Midbrain (tissue), 1 donor: ENCODE measurements at regions not wholly inside any gene's neighbourhood (a gene's known extent, or its start where the extent isn't known, plus 50 kb on each side); places are given as distances from the start of the nearest gene placed in this dataset.
"Not testable (repeated sequence)": the region's sequence is repeated elsewhere in the genome, so short reads cannot be mapped to it uniquely, and the experiment has no call there.

Experiments used
- DNase-seq: peaks from one replicate; lab custom pipeline; 2025; lab: John Stamatoyannopoulos, UW

DNA sequence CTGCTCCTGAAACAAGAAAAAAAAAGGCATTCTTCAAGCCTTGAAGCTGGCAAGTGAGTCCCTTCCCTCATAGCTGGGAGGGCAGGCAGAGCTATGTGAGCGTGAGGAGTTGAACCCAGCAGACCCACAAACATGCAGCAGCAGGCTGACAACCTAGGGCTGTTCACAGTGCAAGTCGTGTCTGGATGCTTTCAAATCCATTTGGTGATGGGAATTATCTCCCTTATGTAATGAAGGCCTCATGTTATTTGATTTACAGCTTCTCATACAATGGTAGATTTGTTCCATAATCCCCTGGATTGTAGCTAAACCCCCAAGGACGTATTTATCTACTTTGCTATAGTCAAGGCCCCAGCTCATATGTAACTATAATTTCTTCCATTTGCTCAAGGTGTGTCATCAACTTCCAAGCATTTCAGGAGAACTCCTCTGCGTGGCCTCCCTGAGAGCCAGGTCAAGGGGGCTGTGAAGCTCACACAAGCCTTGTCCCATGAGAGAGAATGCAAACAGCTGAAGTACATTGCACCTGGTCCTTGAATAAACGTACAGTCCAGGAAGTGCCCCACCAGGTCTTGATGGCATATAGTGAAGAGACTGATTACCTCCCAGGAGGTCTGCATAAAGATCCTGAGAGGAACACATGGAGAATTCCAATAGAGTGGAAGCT lies 124.8 kb upstream of the SLC1A3 start:
- no peak for DNase-seq

DNA sequence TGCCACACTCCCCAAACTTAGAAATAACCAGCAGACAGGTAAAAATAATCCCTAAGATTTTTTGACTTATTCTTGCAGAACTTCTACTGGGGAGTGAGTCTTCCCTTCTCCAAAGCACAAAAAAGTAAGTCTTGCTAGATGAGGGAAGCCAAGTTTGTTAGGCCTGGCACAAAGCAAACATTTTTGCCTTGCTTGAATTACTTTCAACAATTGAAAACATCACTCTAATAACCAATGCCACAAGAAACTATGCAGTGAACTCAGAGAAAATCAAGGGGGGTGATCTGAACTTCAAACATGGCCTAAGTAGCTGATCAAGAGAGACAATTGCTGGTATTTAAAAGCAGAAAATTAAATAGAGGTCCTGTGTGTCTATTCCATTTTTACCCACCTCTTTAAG lies 123.6 kb upstream of the SLC1A3 start:
- DNase-seq, result no peak

DNA sequence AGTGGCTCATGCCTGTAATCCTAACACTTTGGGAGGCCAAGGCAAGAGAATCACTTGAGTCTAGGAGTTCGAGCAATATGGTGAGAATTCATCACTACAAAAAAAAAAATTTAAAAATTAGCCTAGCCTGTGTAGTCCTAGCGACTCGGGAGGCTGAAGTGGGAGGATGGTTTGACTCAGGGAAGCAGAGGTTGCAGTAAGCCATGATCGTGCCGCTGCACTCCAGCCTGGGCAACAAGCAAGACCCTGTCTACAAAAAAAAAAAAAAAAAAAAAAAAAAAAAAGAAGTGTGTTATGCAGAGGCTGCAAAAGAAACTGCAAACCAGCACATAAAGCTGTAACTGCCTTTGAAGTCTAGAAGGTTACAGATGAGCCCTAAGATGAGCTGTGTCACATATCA lies 116.9 kb upstream of the SLC1A3 start:
- DNase-seq, result no peak

DNA sequence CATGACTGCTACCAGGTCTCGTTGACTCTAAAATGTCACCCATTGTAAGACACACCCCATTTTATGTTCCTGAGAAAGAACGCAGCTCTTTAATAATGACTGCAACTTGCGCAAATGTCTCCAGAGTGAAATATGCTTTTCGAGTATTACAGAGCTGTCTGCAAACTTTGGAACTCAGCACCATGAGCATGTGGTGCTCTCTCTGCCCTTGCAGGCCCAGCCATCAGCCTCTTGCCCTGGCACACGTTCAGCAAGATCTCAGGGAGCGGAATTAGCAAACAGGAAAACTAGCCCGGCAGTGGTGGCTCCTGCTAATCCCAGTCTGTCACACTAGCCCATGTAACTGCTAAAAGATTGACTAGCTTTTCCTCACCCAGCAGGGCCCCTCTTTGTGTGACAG lies 114.5 kb upstream of the SLC1A3 start:
- DNase-seq, result no peak

DNA sequence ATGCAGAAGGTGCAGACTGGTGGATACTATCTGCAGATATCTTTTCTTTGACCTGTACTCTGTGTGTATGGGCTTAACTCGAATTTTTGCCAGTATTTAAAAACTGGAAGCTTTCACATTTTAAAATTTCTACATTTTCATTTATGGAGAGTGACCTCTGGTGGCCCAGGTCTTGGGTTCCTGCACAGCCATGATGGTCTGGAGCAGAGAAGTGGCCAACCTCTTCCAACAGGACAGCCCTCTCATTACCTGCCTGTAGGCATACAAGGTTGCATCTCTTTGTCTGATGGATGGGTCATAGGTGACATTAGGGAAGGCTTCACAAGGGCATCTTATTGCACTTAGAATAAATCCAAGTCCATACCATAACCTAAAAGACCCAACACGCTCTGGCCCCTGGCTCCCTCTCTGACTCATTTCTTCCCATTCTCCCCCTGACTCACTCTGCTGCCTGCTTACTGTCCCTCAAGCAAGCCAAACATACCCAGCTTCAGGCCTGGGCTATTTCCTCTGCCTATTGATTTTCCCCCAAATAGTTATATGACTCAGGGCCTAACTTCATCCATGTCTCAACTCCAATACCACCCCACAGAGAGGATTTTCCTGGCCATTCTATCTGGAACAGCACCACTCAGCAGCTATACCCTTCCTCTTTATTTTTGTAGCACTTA lies 113.3 kb upstream of the SLC1A3 start:
- no peak for DNase-seq

DNA sequence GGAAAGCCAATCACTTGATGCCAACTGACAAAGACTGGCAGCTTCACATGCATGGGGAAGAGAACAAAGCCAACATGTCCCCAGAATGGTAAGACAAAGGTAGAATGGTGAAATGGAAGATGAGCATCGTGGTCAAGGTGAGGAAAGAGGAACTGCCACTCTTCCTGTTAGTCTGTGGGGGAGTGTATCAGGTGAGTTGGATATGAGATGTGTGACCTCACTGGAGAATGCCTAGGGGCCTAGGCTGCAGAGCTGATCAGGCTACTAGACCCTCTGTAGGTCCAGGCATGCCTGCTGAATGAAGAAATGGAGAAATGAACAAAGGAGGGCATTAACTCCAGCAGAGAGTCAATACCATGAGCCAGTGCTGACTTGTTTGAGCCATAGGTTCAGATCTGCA lies 112.4 kb upstream of the SLC1A3 start:
- DNase-seq, result no peak

DNA sequence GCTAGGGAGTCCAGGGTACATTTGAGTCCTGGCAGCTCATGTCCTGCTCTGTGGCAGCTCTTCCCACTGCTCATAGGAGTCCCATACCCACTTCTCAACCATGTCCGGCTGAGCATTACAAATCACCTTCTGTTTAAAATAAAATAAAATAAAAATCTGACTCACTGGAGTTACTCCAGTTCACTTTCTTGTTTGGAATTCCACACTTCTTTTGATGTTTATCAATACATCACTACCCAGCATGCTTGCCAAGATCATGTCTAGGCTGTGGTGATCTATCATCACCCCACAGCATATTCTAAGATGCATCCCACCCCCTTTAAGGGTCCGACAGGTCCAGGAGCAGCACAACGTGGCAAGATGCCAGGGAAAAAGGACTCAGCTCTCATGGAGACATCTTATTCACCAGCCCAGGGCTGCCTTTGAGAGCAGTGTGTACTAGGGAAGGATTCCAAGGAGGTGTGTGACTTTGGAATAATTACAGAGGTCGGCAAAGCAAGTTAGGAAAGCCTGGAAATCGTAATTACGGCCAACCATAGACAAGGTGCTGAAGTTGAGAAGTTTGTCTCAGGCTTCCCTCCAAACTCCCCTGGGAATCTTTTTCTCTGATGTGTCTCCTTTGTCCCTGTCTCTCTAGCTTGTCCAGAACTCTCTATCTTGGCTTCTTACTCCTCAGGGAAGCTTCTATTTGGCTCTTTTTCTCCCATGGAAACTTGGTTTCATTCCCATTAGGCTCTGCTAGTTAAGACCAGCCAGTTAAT lies 111.4 kb upstream of the SLC1A3 start:
- DNase-seq, result peak; percentile 50

DNA sequence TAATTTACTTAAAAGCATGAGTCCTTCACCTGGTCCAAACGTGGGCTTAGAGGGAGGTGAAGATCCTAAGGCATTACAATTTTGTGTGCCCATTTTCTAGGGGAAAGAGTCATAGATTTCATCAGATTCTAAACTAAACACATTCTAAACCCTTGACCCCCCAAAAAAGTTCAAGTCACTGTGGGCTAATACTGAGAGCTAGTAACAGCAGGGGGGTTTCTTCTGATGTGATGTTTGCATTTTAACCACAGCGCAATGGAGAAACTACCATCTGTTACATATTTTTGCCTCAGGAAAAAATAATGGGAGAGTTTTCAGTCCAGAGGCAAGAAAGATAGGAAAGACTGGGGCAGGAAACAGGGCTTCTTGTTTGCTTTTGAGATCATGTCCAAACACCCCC lies 110.8 kb upstream of the SLC1A3 start:
- no peak for DNase-seq

DNA sequence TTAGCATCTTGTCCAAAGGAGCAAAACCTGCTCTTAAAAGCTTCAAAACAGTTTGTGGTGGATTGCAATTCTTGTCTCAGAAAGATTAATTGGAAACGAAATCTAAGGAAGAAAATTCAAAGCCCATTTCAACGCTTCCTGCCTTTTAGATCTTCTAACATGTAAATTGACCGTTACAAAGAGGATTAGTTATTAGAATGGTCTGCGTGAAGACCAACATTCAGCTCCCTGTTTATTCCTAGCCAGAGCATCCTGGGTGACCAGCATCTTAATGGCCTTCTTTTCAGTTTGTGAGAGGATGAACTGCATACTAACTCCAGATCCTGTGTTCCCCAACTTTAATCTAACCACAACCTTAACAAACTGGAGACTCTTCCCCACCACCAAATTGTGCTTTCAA lies 109.9 kb upstream of the SLC1A3 start:
- peak; percentile 6 for DNase-seq

DNA sequence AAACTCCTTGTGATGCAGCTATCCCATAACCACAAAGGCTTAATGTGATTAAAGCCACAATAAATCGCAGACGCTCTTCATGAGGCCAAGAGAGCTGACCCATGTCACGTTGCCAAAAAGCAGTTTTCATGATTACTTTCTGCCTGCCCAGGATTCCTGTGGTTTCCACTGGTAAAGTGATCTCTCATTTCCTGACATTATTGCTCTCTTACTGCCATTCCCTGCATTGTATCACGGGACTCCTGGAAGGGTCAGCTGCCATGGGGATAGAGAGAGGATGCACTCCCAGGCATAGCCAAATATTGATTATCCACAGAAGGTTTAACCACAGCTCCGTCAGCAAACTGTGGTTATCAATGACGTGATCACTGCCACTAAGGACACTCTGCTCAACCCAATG lies 103.8 kb upstream of the SLC1A3 start:
- no peak for DNase-seq

DNA sequence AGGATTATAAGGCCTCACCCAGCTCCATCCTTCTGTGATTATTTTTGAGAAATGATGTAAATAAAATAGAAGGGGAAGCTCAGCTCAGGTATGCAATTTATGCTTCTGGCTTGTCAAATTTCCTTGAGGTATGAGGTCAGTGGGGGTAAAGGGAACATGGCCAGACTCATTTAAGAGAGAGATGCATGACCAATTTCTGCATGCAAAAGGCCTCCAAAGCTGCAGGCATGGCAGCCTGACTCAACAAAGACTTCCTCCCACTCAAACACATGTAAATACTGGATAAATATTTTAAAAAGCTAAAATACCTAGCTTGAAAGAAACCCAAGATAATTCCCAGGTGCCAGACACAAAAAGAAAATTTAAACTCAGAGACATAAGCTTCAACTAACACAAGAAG lies 101.4 kb upstream of the SLC1A3 start:
- DNase-seq, result no peak

DNA sequence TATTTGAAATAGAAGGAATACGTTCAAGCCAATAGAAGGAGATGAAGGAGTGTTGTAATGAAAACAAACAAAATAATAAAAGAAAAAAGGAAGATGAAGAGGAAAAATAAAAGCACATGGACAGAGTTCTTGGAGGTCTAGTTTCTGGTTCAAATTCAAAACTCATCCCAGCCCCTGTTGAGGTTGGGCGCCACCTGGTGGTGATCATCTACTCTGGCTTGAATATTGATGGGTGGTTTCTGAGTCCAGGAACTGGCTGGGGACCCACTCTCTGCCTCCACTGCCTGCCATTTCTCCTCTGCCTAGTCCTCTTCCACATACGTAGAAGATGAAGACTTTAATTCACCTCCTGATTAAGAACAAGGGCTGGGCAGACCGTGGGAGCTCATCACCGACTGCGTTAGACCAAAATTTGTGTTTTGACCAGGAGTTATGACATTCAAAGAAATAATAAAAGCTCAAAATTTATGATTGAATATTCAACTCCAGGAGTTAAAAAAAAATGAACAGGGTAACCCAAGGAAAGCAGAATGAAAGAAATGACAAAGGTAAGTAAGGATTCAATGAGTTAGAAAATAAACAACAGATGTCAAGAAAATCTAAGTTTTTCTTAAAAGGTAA lies 99.0 kb upstream of the SLC1A3 start:
- DNase-seq, result peak; percentile 72

DNA sequence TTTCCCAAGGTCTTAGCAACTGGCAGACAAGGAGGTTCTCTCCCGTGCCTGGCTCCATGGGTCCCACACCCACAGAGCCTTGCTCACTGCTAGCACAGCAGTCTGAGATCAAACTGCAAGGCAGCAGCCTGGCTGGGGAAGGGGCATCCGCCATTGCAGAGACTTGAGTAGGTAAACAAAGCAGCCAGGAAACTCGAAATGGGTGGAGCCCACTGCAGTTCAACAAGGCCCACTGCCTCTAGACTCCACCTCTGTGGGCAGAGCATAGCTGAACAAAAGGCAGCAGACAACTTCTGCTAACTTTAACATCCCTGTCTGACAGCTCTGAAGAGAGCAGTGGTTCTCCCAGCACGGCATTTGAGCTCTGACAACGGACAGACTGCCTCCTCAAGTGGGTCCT lies 98.1 kb upstream of the SLC1A3 start:
- DNase-seq, result not testable (repeated sequence)

DNA sequence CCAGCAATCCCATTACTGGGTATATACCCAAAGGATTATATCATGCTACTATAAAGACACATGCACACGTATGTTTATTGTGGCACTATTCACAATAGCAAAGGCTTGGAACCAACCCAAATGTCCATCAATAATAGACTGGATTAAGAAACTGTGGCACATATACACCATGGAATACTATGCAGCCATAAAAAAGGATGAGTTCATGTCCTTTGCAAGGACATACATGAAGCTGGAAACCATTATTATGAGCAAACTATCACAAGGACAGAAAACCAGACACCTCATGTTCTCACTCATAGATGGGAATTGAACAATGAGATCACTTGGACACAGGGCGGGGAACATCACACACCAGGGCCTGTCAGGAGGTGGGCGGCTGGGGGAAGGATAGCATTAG lies 92.8 kb upstream of the SLC1A3 start:
- DNase-seq, result not testable (repeated sequence)

DNA sequence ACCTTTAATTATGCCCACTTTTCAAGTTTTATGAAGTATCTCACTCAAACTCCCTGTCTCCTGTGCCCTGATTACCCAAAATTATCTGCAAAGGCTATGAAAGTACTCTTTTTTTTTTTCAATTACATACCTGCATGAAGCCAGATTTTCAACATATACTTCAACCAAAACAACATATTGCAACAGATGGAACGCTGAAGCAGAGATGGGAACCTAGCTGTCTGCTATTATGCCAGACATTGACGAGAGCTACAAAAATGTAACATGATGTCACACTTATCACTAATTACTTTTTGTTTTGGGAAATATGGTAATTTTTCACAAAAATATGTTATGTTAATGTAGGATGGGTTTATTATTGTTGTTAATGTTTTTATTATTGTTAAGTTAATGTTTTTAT lies 86.5 kb upstream of the SLC1A3 start:
- DNase-seq, result no peak

DNA sequence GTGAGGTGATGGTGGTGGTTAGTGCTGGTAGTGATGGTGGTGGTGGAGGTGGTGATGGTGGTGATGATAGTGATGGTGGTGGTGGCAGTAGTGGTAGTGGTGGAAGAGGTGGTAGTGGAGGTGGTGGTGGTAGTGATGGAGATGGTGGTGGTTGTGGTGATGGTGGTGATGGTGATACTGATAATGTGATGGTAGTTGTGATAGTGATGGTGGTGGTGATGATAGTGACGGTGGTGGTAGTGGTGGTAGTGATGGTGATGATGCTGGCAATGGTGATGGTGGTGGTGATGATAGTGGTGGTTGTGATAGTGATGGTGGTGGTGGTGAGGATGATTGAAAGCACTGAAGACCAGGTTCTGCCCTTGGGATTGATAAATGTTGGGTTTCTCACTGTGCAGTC lies 85.2 kb upstream of the SLC1A3 start:
- no peak for DNase-seq

DNA sequence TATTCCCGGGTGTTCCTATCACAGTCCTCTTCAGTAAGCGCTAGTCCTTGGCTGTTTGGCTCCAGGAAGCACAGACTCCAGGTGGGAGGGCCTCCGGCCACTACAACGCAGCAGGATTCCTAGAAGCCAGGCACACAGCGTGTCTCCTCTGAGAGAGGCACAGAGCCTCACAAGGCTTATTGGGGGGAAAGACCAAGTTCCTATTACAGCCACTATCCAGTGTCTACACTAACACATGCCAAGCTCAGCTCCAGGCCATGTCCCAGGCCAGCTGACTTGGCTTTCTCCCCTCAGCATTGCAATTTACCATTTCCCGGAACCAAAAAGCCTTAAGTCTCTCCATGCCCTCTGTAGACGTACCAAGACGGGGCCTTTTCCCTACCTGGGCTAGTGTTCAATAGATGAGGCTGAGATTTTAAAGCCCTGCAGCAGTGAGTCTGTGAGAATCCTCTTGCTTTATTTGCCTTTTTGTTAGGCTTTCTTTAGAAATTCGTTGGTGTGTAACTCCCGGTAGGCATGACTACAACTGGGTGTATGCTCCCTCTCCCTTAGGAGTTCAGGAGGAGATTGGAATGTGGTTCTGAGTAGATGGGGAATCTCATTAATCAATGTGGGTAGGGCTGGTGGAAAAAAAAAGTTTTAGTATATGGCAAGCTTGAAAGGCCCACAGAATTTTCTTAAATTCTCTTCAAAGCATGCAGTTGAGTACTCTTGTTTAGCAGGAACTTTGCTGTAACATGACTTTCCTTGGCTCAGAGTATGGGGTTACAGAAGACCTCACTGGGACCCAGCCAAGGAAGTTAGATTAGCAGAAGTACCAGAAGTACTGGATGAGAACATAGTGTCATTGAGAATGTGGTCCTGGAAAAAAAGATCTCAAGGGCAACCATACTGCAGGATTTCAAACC lies 84.3 kb upstream of the SLC1A3 start:
- no peak for DNase-seq

DNA sequence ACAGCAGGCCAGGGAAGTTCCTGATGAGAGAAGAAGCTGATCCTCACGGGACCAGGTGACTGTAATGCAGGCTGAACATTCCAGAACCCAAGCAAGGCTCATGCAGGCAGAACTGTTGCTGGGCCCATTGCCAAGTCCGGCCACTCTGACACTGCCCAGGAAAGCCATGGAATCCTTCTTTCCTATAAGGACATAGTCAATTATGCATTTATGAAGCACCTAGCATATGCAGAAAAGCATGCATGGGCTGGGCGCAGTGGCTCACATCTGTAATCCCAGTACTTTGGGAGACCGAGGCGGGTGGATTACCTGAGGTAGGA lies 83.7 kb upstream of the SLC1A3 start:
- no peak for DNase-seq

DNA sequence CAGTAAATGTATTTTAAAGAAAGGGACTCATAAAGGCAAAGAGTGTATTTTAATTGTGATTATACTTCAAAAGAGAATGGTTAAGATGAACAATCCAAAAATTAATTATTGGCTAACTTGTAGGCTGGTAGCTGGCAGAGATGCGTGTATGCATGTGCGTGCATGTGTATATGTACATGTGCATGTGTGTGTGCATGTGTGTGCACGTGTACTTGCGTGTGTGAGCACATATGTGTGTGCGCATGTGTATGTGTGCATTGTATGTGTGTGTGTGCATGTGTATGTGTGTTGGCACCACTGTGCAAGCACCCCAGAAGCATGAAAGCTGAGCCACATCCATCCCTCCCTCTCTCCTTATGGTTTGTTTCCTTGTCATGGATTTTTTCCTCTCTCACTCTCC lies 83.0 kb upstream of the SLC1A3 start:
- DNase-seq, result no peak

DNA sequence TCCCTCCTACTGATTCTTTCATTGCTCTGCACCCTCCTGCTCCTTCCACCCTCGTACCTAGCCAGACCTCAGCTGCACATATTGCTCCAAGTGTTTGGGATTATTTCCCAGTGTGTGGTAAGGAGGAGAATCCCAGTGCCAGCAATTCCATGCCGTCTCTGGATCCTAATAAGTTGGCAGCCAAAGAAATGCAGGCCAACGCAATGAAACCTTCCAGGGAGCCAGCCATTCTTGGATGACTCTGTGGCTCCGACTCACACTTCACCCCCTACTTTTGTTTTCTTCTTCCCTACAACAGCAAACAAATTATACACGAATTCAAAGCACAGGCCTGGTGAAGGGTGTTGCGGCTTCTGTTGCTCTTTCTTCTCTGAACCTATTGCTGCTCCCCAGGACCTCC lies 82.5 kb upstream of the SLC1A3 start:
- peak; percentile 10 for DNase-seq

DNA sequence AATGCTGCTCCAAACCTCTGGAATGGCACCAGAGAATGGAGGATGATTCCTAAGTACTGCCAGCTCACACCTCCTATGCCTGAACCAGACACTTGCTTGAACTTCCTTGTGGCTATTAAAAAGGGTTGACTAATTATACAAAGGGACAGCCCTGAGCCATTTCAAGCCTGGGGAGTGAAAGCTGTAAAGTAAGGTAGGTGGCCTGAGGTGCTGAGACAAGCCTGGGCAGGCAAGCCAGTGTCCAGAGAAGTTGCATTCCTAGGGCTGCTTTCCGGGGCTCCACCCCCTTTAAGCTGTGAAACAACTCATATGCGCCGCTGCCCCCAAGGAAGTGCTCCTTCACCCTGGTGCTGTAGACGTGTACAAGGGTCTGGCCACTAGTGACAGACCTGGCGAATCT lies 79.9 kb upstream of the SLC1A3 start:
- no peak for DNase-seq

DNA sequence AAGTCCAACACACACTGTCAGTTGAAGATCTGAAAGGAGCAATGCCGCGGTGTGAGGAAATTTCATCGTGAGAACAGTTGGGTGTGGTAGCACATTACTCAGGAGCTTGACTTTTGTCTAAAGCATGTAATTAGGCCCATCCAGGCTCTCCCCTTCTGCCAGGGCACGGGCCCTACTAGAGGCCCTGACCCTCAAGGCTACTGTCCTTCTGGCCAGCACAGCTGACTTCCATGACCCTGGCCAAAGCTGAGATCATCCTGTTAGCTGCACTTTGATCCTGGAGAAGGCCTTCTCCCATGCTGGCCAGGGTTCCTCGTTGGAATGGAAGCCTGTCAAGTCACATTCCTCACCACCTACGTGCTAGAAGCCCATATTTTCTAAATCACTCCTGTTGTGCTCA lies 77.8 kb upstream of the SLC1A3 start:
- no peak for DNase-seq
